ENCODE measurements at regions not wholly inside any gene's neighbourhood (a gene's known extent, or its start where the extent isn't known, plus 50 kb on each side); places are given as distances from the start of the nearest gene placed in this dataset.
A peak's percentile ranks its signal among the peaks of the same experiment; 100 is the strongest.

GRCh38 chr10:59537501-59537900, 172.1 kb downstream of the SLC16A9 start:
- intact Hi-C loops (cut with DNase I), result no loop called here
- no peak for TF ChIP-seq CTCF (IDR thresholded peaks at IDR 0.05)
- Histone ChIP-seq H3K27me3 (no peaks in the 10 kb centered on the region), H3K9me3 (no peaks in the 10 kb centered on the region), H3K27ac (peak overlapping the region; percentile 56 to 84), H3K4me1 (peaks cover 6% of the 10 kb centered on the region in 2 donors), H3K36me3 (no peaks in the 10 kb centered on the region), H3K4me3 (no peak overlapping the region)
- DNase-seq (ENCODE audit: low spot score in 2 of 2), result no peak

GRCh38 chr10:59536167-59537014, 173.3 kb downstream of the SLC16A9 start:
- Histone ChIP-seq H3K36me3 (no peaks in the 10 kb centered on the region), H3K27me3 (no peaks in the 10 kb centered on the region), H3K4me3 (peak overlapping the region in 1 of 2 donors; percentile 22), H3K4me1 (peaks cover 6% of the 10 kb centered on the region in 2 donors), H3K27ac (peak overlapping the region; percentile 56 to 84), H3K9me3 (no peaks in the 10 kb centered on the region)
- DNase-seq (ENCODE audit: low spot score in 2 of 2), result no peak
- intact Hi-C loops (cut with DNase I), result no loop called here
- no peak for TF ChIP-seq CTCF (IDR thresholded peaks at IDR 0.05)

- H3K27ac ChIP-seq, result no peak overlapping the region
Measured at GRCh38 chr10:59524348-59524747, 162.0 kb upstream of the FAM13C start.

GRCh38 chr10:59523851-59524250, 161.5 kb upstream of the FAM13C start:
- Histone ChIP-seq H3K9me3 (no peaks in the 10 kb centered on the region), H3K4me1 (no peaks in the 10 kb centered on the region), H3K36me3 (no peaks in the 10 kb centered on the region), H3K27me3 (no peaks in the 10 kb centered on the region), H3K27ac (no peak overlapping the region), H3K4me3 (no peak overlapping the region)
- no peak for TF ChIP-seq CTCF (IDR thresholded peaks at IDR 0.05)
- no peak for DNase-seq (ENCODE audit: low spot score in 2 of 2)
- intact Hi-C loops (cut with DNase I), result no loop called here

More at GRCh38 chr10:59524348-59524747, 162.0 kb upstream of the FAM13C start:
- H3K4me1 ChIP-seq, result no peaks in the 10 kb centered on the region
- no peak for DNase-seq (ENCODE audit: low spot score in 2 of 2)
- no peak overlapping the region for H3K4me3 ChIP-seq
- no peaks in the 10 kb centered on the region for H3K27me3 ChIP-seq
- H3K9me3 ChIP-seq, result no peaks in the 10 kb centered on the region
- TF ChIP-seq CTCF (IDR thresholded peaks at IDR 0.05), result no peak
- intact Hi-C loops (cut with DNase I), result no loop called here
- H3K36me3 ChIP-seq, result no peaks in the 10 kb centered on the region

- Histone ChIP-seq H3K4me1 (no peaks in the 10 kb centered on the region), H3K27me3 (no peaks in the 10 kb centered on the region), H3K4me3 (no peak overlapping the region), H3K36me3 (no peaks in the 10 kb centered on the region), H3K9me3 (no peaks in the 10 kb centered on the region), H3K27ac (no peak overlapping the region)
- intact Hi-C loops (cut with DNase I), result no loop called here
- no peak for DNase-seq (ENCODE audit: low spot score in 2 of 2)
- no peak for TF ChIP-seq CTCF (IDR thresholded peaks at IDR 0.05)
Measured at GRCh38 chr10:59517996-59518395, 155.6 kb upstream of the FAM13C start.
